OCI-LY3 (cell line): ENCODE measurements at regions not wholly inside any gene's neighbourhood (a gene's known extent, or its start where the extent isn't known, plus 50 kb on each side); places are given as distances from the start of the nearest gene placed in this dataset.

ENCODE experiments used
- CTCF ChIP-seq: fragments of 200-600, 300-600 bp; sonication (generic); IDR thresholded peaks from 2 replicates; pipeline ENCODE4 v1.5.1; 2014; ENCODE audit warnings: antibody characterized with exemption, low read length, low read depth
- EZH2phosphoT487 ChIP-seq: fragments of 200-600 bp; shearing (Covaris generic); IDR thresholded peaks from 2 replicates; pipeline ENCODE4 v1.6.1; 2018; ENCODE audit warnings: antibody characterized with exemption, mixed run types, low read depth

- TF ChIP-seq CTCF (no peak), EZH2phosphoT487 (0 out of 2 replicates have a peak, but pooled peaks have one; percentile 35)
These were observed 154.3 kb upstream of the CCND2 start for GRCh38 chr12:4119157-4119761.
